ENCODE measurements at regions not wholly inside any gene's neighbourhood (a gene's known extent, or its start where the extent isn't known, plus 50 kb on each side); places are given as distances from the start of the nearest gene placed in this dataset.

GRCh38 chr7:25926009-25926408, 226.0 kb upstream of the NFE2L3 start:
- no peaks in the 10 kb centered on the region for H3K9me3 ChIP-seq (replicated peaks; ENCODE audit: control insufficient read depth, insufficient read depth, low read length)
- no peak overlapping the region for H3K9ac ChIP-seq (replicated peaks; ENCODE audit: extremely low read depth, insufficient read depth, low read length)
- DNase-seq (ENCODE audit: low read depth, low spot score): peak; percentile 22
- H3K27me3 ChIP-seq (ENCODE audit: control insufficient read depth in 2 of 2, insufficient read depth in 2 of 2, low read length in 2 of 2): peaks cover 0 to 2% of the 10 kb centered on the region in 2 experiments
- no peaks in the 10 kb centered on the region for H4K20me1 ChIP-seq (replicated peaks; ENCODE audit: control insufficient read depth, extremely low read depth, insufficient read depth, low read length)
- dilution Hi-C loops (cut with MboI; ENCODE audit: extremely low pct_ligation_motif_present, low sequenced_read_pairs) (no loop called here), intact Hi-C loops (cut with micrococcal nuclease) (no loop called here)
- peak; percentile 49 for TF ChIP-seq JUN (IDR thresholded peaks at IDR 0.05; ENCODE audit: borderline replicate concordance, insufficient read depth, insufficient read length, low read depth)
- TF ChIP-seq GATA2 (IDR thresholded peaks at IDR 0.05; ENCODE audit: insufficient read depth, insufficient read length, low read depth, low read length): no peak
- H3K79me2 ChIP-seq (ENCODE audit: control insufficient read depth, insufficient read depth, low read length): no peaks in the 10 kb centered on the region
- no peak for FAIRE-seq
- no peaks in the 10 kb centered on the region for H3K4me1 ChIP-seq (ENCODE audit: control insufficient read depth, extremely low read depth, insufficient read depth, low read length)
- ChIA-PET CTCF (interaction anchor here (0.8 to 1.0 kb wide), 2 partner anchors 19 to 33 kb away, joined by 3 read pairs; no protein-coding TSS in a partner anchor), POLR2A (no interaction called here)
- no peak overlapping the region for H3K4me3 ChIP-seq (replicated peaks in 1 of 3; ENCODE audit: insufficient read depth in 1 of 3, low read depth in 1 of 3, low read length in 3 of 3)
- no peak overlapping the region for H3K4me2 ChIP-seq (ENCODE audit: insufficient read depth, low read length)
- no peaks in the 10 kb centered on the region for H3K9me1 ChIP-seq (replicated peaks; ENCODE audit: control insufficient read depth, extremely low read depth, insufficient read depth, low read length)
- no peak overlapping the region for H2AFZ ChIP-seq (ENCODE audit: low read depth, low read length)
- no peaks in the 10 kb centered on the region for H3K36me3 ChIP-seq (ENCODE audit: control insufficient read depth in 2 of 2, extremely low read depth in 1 of 2, insufficient read depth in 2 of 2, low read length in 2 of 2)
- no peak overlapping the region for H3K27ac ChIP-seq (ENCODE audit: insufficient read depth, low read depth, low read length)
- no TSS peak for BruUV-seq (replicated peaks)

- no TSS peak for BruUV-seq (replicated peaks)
- Histone ChIP-seq H3K4me3 (replicated peaks in 1 of 3; ENCODE audit: insufficient read depth in 1 of 3, low read depth in 1 of 3, low read length in 3 of 3) (no peak overlapping the region), H3K4me2 (ENCODE audit: insufficient read depth, low read length) (no peak overlapping the region), H2AFZ (ENCODE audit: low read depth, low read length) (no peak overlapping the region), H3K27ac (ENCODE audit: insufficient read depth, low read depth, low read length) (no peak overlapping the region), H3K36me3 (ENCODE audit: control insufficient read depth in 2 of 2, extremely low read depth in 1 of 2, insufficient read depth in 2 of 2, low read length in 2 of 2) (no peaks in the 10 kb centered on the region), H3K9ac (replicated peaks; ENCODE audit: extremely low read depth, insufficient read depth, low read length) (no peak overlapping the region), H3K9me1 (replicated peaks; ENCODE audit: control insufficient read depth, extremely low read depth, insufficient read depth, low read length) (no peaks in the 10 kb centered on the region), H3K4me1 (ENCODE audit: control insufficient read depth, extremely low read depth, insufficient read depth, low read length) (no peaks in the 10 kb centered on the region), H3K9me3 (replicated peaks; ENCODE audit: control insufficient read depth, insufficient read depth, low read length) (no peaks in the 10 kb centered on the region), H3K79me2 (ENCODE audit: control insufficient read depth, insufficient read depth, low read length) (no peaks in the 10 kb centered on the region), H4K20me1 (replicated peaks; ENCODE audit: control insufficient read depth, extremely low read depth, insufficient read depth, low read length) (no peaks in the 10 kb centered on the region), H3K27me3 (ENCODE audit: control insufficient read depth in 2 of 2, insufficient read depth in 2 of 2, low read length in 2 of 2) (peaks cover 0 to 2% of the 10 kb centered on the region in 2 experiments)
- ChIA-PET CTCF (interaction anchor here (0.8 to 1.0 kb wide), 2 partner anchors 19 to 34 kb away, joined by 3 read pairs; no protein-coding TSS in a partner anchor), POLR2A (no interaction called here)
- TF ChIP-seq CTCF (IDR thresholded peaks at IDR 0.05; ENCODE audit: extremely low read depth in 1 of 2, insufficient read depth in 1 of 2, low read depth in 1 of 2, low read length in 2 of 2) (no peak), POLR2A (IDR thresholded peaks at IDR 0.05; ENCODE audit: low read depth, low read length) (no peak), MAX (IDR thresholded peaks at IDR 0.05; ENCODE audit: insufficient read depth, insufficient read length) (no peak), EZH2 (IDR thresholded peaks at IDR 0.05; ENCODE audit: borderline replicate concordance, low read depth, low read length, severe bottlenecking) (no peak), GATA2 (IDR thresholded peaks at IDR 0.05; ENCODE audit: insufficient read depth, insufficient read length, low read depth, low read length) (no peak), FOS (IDR thresholded peaks at IDR 0.05; ENCODE audit: borderline replicate concordance, insufficient read depth, low read length) (no peak), JUN (IDR thresholded peaks at IDR 0.05; ENCODE audit: borderline replicate concordance, insufficient read depth, insufficient read length, low read depth) (no peak), POLR2AphosphoS5 (IDR thresholded peaks at IDR 0.05; ENCODE audit: insufficient read depth, low read depth, low read length) (no peak), MYC (IDR thresholded peaks at IDR 0.05; ENCODE audit: low read depth, low read length) (no peak)
- dilution Hi-C loops (cut with MboI; ENCODE audit: extremely low pct_ligation_motif_present, low sequenced_read_pairs): no loop called here
- FAIRE-seq (no peak), DNase-seq (ENCODE audit: low read depth, low spot score) (no peak)
- intact Hi-C loops (cut with micrococcal nuclease): no loop called here
Observed at GRCh38 chr7:25926451-25926850, 225.5 kb upstream of the NFE2L3 start.
